ENCODE measurements at regions not wholly inside any gene's neighbourhood (a gene's known extent, or its start where the extent isn't known, plus 50 kb on each side); places are given as distances from the start of the nearest gene placed in this dataset.

- H3K36me3 Mint-ChIP-seq (ENCODE audit: insufficient read depth, unreplicated experiment): no peaks in the 10 kb centered on the region
- TF ChIP-seq CTCF (IDR thresholded peaks at IDR 0.05; ENCODE audit: insufficient read depth in 1 of 2, low read depth in 1 of 2, low read length in 1 of 2, severe bottlenecking in 1 of 2, unreplicated experiment in 1 of 2): no peak
- Histone ChIP-seq H3K9me3 (no peaks in the 10 kb centered on the region), H3K36me3 (ENCODE audit: control insufficient read depth, insufficient read depth, low read length) (no peaks in the 10 kb centered on the region), H3K4me1 (0 out of 2 replicates have a peak, but pooled peaks cover 5% of the 10 kb centered on the region), H3K4me3 (ENCODE audit: low read depth, low read length) (no peak overlapping the region), H3K27me3 (replicated peaks; ENCODE audit: control insufficient read depth, insufficient read depth, low read length) (no peaks in the 10 kb centered on the region)
- ChIA-PET CTCF (no interaction called here), POLR2A (no interaction called here)
- H3K27me3 Mint-ChIP-seq (ENCODE audit: insufficient read depth, unreplicated experiment): no peaks in the 10 kb centered on the region
- H3K4me1 Mint-ChIP-seq (ENCODE audit: low read depth, unreplicated experiment): peaks cover 6% of the 10 kb centered on the region
- no peak overlapping the region for H3K27ac Mint-ChIP-seq (ENCODE audit: unreplicated experiment)
- H3K4me3 Mint-ChIP-seq (ENCODE audit: unreplicated experiment): no peak overlapping the region
- intact Hi-C loops (cut with micrococcal nuclease; ENCODE audit: unreplicated experiment): no loop called here
- DNase-seq: no peak
- H3K9me3 Mint-ChIP-seq (ENCODE audit: unreplicated experiment): no peaks in the 10 kb centered on the region
- BruUV-seq (replicated peaks): no TSS peak
These were observed 51.4 kb upstream of the SCRG1 start for GRCh38 chr4:173450281-173450680.

GRCh38 chr4:173449380-173449717 is 50.4 kb upstream of the SCRG1 start:
- Mint-ChIP-seq H3K27me3 (ENCODE audit: insufficient read depth, unreplicated experiment) (no peaks in the 10 kb centered on the region), H3K4me3 (ENCODE audit: unreplicated experiment) (no peak overlapping the region), H3K9me3 (ENCODE audit: unreplicated experiment) (no peaks in the 10 kb centered on the region), H3K27ac (ENCODE audit: unreplicated experiment) (peak overlapping the region; percentile 9), H3K4me1 (ENCODE audit: low read depth, unreplicated experiment) (peaks cover 6% of the 10 kb centered on the region), H3K36me3 (ENCODE audit: insufficient read depth, unreplicated experiment) (no peaks in the 10 kb centered on the region)
- no TSS peak for BruUV-seq (replicated peaks)
- DNase-seq: peak; percentile 26 to 32
- CTCF ChIA-PET: interaction anchor here (0.6 to 0.7 kb wide), 2 partner anchors 114 to 148 kb away, joined by 4 to 5 read pairs; no protein-coding TSS in a partner anchor
- Histone ChIP-seq H3K27me3 (replicated peaks; ENCODE audit: control insufficient read depth, insufficient read depth, low read length) (no peaks in the 10 kb centered on the region), H3K36me3 (ENCODE audit: control insufficient read depth, insufficient read depth, low read length) (no peaks in the 10 kb centered on the region), H3K4me3 (ENCODE audit: low read depth, low read length) (no peak overlapping the region), H3K4me1 (0 out of 2 replicates have a peak, but pooled peaks cover 5% of the 10 kb centered on the region), H3K9me3 (no peaks in the 10 kb centered on the region)
- POLR2A ChIA-PET: interaction anchor here (0.6 to 0.7 kb wide), 3 partner anchors 115 to 906 kb away, joined by 3 to 8 read pairs (median 5); partner anchors contain the start of gene HMGB2
- intact Hi-C loops (cut with micrococcal nuclease; ENCODE audit: unreplicated experiment): no loop called here
- no peak for TF ChIP-seq CTCF (IDR thresholded peaks at IDR 0.05; ENCODE audit: insufficient read depth in 1 of 2, low read depth in 1 of 2, low read length in 1 of 2, severe bottlenecking in 1 of 2, unreplicated experiment in 1 of 2)

GRCh38 chr4:173448608-173449379 is 49.9 kb upstream of the SCRG1 start:
- no peak overlapping the region for H3K27ac Mint-ChIP-seq (ENCODE audit: unreplicated experiment)
- Histone ChIP-seq H3K4me3 (ENCODE audit: low read depth, low read length) (no peak overlapping the region), H3K36me3 (ENCODE audit: control insufficient read depth, insufficient read depth, low read length) (no peaks in the 10 kb centered on the region), H3K9me3 (no peaks in the 10 kb centered on the region), H3K4me1 (0 out of 2 replicates have a peak, but pooled peaks cover 5% of the 10 kb centered on the region), H3K27me3 (replicated peaks; ENCODE audit: control insufficient read depth, insufficient read depth, low read length) (no peaks in the 10 kb centered on the region)
- no peaks in the 10 kb centered on the region for H3K36me3 Mint-ChIP-seq (ENCODE audit: insufficient read depth, unreplicated experiment)
- no peak for DNase-seq
- no TSS peak for BruUV-seq (replicated peaks)
- H3K9me3 Mint-ChIP-seq (ENCODE audit: unreplicated experiment): no peaks in the 10 kb centered on the region
- peaks cover 6% of the 10 kb centered on the region for H3K4me1 Mint-ChIP-seq (ENCODE audit: low read depth, unreplicated experiment)
- intact Hi-C loops (cut with micrococcal nuclease; ENCODE audit: unreplicated experiment): no loop called here
- CTCF ChIA-PET: interaction anchor here (0.6 kb wide), 1 partner anchor 114 kb away, joined by 4 read pairs; no protein-coding TSS in a partner anchor
- POLR2A ChIA-PET: interaction anchor here (0.6 to 0.7 kb wide), 2 partner anchors 892 to 907 kb away, joined by 3 to 8 read pairs; no protein-coding TSS in a partner anchor
- no peaks in the 10 kb centered on the region for H3K27me3 Mint-ChIP-seq (ENCODE audit: insufficient read depth, unreplicated experiment)
- no peak for TF ChIP-seq CTCF (IDR thresholded peaks at IDR 0.05; ENCODE audit: insufficient read depth in 1 of 2, low read depth in 1 of 2, low read length in 1 of 2, severe bottlenecking in 1 of 2, unreplicated experiment in 1 of 2)
- H3K4me3 Mint-ChIP-seq (ENCODE audit: unreplicated experiment): no peak overlapping the region

All from Caco-2 (cell line).